Keratinocyte (primary cell): ENCODE measurements at regions not wholly inside any gene's neighbourhood (a gene's known extent, or its start where the extent isn't known, plus 50 kb on each side); places are given as distances from the start of the nearest gene placed in this dataset.

Source experiments
- DNase-seq: peaks from one replicate; pipeline ENCODE4 v3.0.0-alpha.2; 2011; ENCODE audit warnings: low read depth, missing footprints, low spot score
- FAIRE-seq: peaks from 2 replicates; lab custom pipeline; 2011; peaks lifted over from hg19 to GRCh38; lab: Jason Lieb, UNC
- H2AFZ ChIP-seq: 2 replicates; pipeline ENCODE4 v1.6.0; 2012; ENCODE audit warnings: low read length, control low read depth, inconsistent platforms; ENCODE audit not compliant: control insufficient read depth
- H3K27ac ChIP-seq: 2 replicates; pipeline ENCODE4 v1.5.1; 2011; ENCODE audit warnings: low read length; ENCODE audit not compliant: control insufficient read depth, insufficient read depth
- H3K27me3 ChIP-seq: 3 replicates; pipeline ENCODE4 v1.6.0; 2011; ENCODE audit warnings: low read length; ENCODE audit not compliant: control insufficient read depth, insufficient read depth; ENCODE audit errors: extremely low read depth
- H3K36me3 ChIP-seq, 2 experiments: 2 replicates in 1 of 2; 3 replicates in 1 of 2; pipeline ENCODE4 v1.5.1; 2011; ENCODE audit warnings: low read length in 2 of 2, mild to moderate bottlenecking in 1 of 2; ENCODE audit not compliant: control insufficient read depth in 2 of 2, insufficient read depth in 2 of 2; ENCODE audit errors: extremely low read depth in 1 of 2
- H3K4me1 ChIP-seq: 3 replicates; pipeline ENCODE4 v1.5.1; 2011; ENCODE audit warnings: low read length; ENCODE audit not compliant: control insufficient read depth, insufficient read depth; ENCODE audit errors: extremely low read depth
- H3K4me2 ChIP-seq: 3 replicates; pipeline ENCODE4 v1.6.0; 2011; ENCODE audit warnings: low read depth, low read length; ENCODE audit not compliant: control insufficient read depth, insufficient read depth; ENCODE audit errors: extremely low read depth
- H3K4me3 ChIP-seq, 3 experiments: fragments of 200-600 bp in 1 of 3; sonication (generic) in 1 of 3; 2 replicates in 2 of 3; 3 replicates in 1 of 3; pipeline ENCODE4 v1.5.1; 2011 to 2016; ENCODE audit warnings: low read length in 3 of 3, mild to moderate bottlenecking in 3 of 3, control low read depth in 2 of 3, inconsistent platforms in 1 of 3, low read depth in 1 of 3, mixed read lengths in 1 of 3, mixed run types in 1 of 3, moderate library complexity in 1 of 3; ENCODE audit not compliant: control insufficient read depth in 2 of 3, insufficient read depth in 2 of 3; ENCODE audit errors: extremely low read depth in 1 of 3
- H3K79me2 ChIP-seq: 2 replicates; pipeline ENCODE4 v1.6.0; 2012; ENCODE audit warnings: low read length; ENCODE audit not compliant: control insufficient read depth, insufficient read depth
- H3K9ac ChIP-seq: 3 replicates; pipeline ENCODE4 v1.6.0; 2011; ENCODE audit warnings: low read length; ENCODE audit not compliant: control insufficient read depth, insufficient read depth; ENCODE audit errors: extremely low read depth
- H3K9me1 ChIP-seq: 3 replicates; pipeline ENCODE4 v1.6.0; 2011; ENCODE audit warnings: low read length; ENCODE audit not compliant: control insufficient read depth, insufficient read depth; ENCODE audit errors: extremely low read depth
- H3K9me3 ChIP-seq: 2 replicates; pipeline ENCODE4 v1.5.1; 2012; ENCODE audit warnings: low read depth, low read length; ENCODE audit not compliant: control insufficient read depth
- H4K20me1 ChIP-seq: 3 replicates; pipeline ENCODE4 v1.6.0; 2011; ENCODE audit warnings: low read length; ENCODE audit not compliant: control insufficient read depth, insufficient read depth; ENCODE audit errors: extremely low read depth
- EZH2 ChIP-seq: IDR thresholded peaks from one replicate; pipeline ENCODE4 v1.6.1; 2012; ENCODE audit warnings: inconsistent platforms, mild to moderate bottlenecking, low read length, moderate library complexity
- dilution Hi-C: fragments of 300-500 bp; cut with MboI; formaldehyde crosslinking; loops from one replicate; pipeline ENCODE4 v1.7.0; 2020; ENCODE audit warnings: low sequenced_read_pairs; ENCODE audit not compliant: extremely low pct_ligation_motif_present
- TF ChIP-seq, protein P1 (sequence below), 3 experiments: IDR thresholded peaks in 1 of 3; conservative IDR thresholded peaks in 1 of 3; optimal IDR thresholded peaks in 1 of 3; 2 replicates in 2 of 3; 3 replicates in 1 of 3; pipeline versions ENCODE3 to v1.5.1; 2011; ENCODE audit warnings: low read length in 3 of 3, mild to moderate bottlenecking in 3 of 3, moderate library complexity in 2 of 3, control low read depth in 1 of 3, inconsistent platforms in 1 of 3; ENCODE audit not compliant: insufficient read depth in 2 of 3; ENCODE audit errors: extremely low read depth in 1 of 3

DNA sequence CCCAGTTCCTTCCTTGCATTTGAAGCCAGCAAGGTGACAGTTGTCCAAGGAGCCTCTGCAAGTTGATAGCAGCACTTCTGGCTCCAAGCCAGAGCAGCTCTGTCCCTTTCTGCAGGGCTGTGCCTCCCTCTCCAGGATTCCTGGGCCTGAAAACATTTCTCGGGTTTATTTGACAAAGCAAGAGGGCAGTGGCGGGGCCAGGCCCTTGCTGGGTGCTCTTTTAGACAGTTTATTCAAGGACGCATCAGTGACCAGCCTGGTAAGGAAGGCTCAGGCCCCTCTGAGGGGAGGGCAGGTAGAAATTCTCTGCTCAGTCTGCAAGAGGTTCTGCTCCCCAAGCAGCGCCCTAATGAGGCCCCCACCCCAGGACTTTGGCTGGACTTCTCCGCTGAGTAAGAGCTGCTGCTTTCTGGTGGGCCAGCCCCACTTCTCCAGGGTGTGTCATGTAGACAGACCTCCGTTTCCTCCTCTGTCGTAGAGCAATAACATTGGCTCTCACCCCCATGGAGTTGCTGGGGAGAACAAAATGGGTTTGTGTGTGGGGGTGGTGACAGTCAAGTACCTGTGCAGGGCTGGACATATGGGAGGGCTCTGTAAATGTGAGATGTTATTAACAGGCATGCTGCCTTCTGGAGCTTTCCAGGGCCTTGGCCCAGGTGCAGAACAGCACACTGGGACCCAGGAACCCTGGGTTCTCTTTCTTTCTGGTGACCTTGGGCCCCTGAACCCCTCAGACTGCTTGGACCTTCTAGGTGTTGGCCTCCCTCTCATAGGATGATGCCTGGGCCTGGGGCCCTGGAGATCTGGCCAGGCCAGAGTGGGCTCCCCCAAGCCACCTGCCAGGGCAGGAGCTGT is 146.2 kb upstream of the TLE3 start:
- Histone ChIP-seq H3K9me1 (no peaks in the 10 kb centered on the region), H3K4me2 (no peak overlapping the region), H3K27me3 (no peaks in the 10 kb centered on the region), H3K9me3 (no peaks in the 10 kb centered on the region), H3K36me3 (no peaks in the 10 kb centered on the region), H2AFZ (no peak overlapping the region), H3K79me2 (no peaks in the 10 kb centered on the region), H4K20me1 (no peaks in the 10 kb centered on the region), H3K4me3 (no peak overlapping the region), H3K9ac (no peak overlapping the region), H3K27ac (no peak overlapping the region), H3K4me1 (peaks cover 18% of the 10 kb centered on the region)
- dilution Hi-C loops, result no loop called here
- DNase-seq (no peak), FAIRE-seq (no peak)
- TF ChIP-seq, protein P1, sequence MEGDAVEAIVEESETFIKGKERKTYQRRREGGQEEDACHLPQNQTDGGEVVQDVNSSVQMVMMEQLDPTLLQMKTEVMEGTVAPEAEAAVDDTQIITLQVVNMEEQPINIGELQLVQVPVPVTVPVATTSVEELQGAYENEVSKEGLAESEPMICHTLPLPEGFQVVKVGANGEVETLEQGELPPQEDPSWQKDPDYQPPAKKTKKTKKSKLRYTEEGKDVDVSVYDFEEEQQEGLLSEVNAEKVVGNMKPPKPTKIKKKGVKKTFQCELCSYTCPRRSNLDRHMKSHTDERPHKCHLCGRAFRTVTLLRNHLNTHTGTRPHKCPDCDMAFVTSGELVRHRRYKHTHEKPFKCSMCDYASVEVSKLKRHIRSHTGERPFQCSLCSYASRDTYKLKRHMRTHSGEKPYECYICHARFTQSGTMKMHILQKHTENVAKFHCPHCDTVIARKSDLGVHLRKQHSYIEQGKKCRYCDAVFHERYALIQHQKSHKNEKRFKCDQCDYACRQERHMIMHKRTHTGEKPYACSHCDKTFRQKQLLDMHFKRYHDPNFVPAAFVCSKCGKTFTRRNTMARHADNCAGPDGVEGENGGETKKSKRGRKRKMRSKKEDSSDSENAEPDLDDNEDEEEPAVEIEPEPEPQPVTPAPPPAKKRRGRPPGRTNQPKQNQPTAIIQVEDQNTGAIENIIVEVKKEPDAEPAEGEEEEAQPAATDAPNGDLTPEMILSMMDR (optimal IDR thresholded peaks at IDR 0.05 in 1 of 3, IDR thresholded peaks at IDR 0.05 in 1 of 3, conservative IDR thresholded peaks at IDR 0.05 in 1 of 3; ENCODE audit: extremely low read depth in 1 of 3, insufficient read depth in 2 of 3, low read length in 3 of 3), result no peak
- TF ChIP-seq EZH2, result no peak

DNA sequence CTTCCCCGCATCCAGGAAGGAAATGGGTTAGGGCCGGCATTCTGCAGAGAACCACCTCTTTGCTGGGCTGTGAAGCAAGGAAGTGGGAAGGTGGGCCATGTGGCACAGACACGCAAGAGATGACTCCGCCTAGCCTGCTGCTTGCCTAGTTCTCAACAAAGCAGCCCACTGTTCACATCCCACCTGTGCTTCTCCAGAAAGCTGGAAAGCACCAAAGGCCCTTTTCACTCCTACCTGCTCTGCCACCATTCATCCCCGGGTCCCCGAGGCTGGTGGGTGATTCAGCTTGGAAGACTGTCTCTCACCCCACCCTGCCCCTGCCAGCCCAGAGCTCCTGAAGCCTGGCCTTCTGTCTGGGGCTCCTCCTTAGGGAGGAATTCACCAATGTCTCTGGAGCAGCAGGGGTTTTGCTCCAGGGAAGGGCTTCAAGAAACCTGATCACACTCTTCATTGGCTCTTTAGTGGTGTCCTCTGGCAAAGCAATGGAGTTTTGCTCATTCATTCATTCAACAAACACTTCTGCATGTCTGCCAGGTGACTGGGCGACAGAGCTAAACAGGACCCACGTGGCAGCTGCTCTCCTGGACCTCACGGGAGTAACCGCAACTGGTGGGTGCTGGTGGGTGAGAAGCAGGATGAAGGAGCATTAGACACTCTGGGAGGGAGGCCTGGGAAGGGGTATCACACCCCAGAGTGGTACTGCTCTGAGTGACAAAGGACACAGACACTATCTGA is 145.4 kb upstream of the TLE3 start:
- TF ChIP-seq, protein P1 (optimal IDR thresholded peaks at IDR 0.05 in 1 of 3, IDR thresholded peaks at IDR 0.05 in 1 of 3, conservative IDR thresholded peaks at IDR 0.05 in 1 of 3; ENCODE audit: extremely low read depth in 1 of 3, insufficient read depth in 2 of 3, low read length in 3 of 3), result no peak
- no peak for TF ChIP-seq EZH2
- H3K9ac ChIP-seq, result no peak overlapping the region
- H2AFZ ChIP-seq, result no peak overlapping the region
- no peaks in the 10 kb centered on the region for H3K9me3 ChIP-seq
- FAIRE-seq (no peak), DNase-seq (no peak)
- no peaks in the 10 kb centered on the region for H3K79me2 ChIP-seq
- no peaks in the 10 kb centered on the region for H4K20me1 ChIP-seq
- peaks cover 18% of the 10 kb centered on the region for H3K4me1 ChIP-seq
- H3K27ac ChIP-seq, result no peak overlapping the region
- H3K4me3 ChIP-seq, result no peak overlapping the region
- no peaks in the 10 kb centered on the region for H3K36me3 ChIP-seq
- H3K27me3 ChIP-seq, result no peaks in the 10 kb centered on the region
- no peak overlapping the region for H3K4me2 ChIP-seq
- dilution Hi-C loops, result no loop called here
- H3K9me1 ChIP-seq, result no peaks in the 10 kb centered on the region
